ENCODE measurements at regions not wholly inside any gene's neighbourhood (a gene's known extent, or its start where the extent isn't known, plus 50 kb on each side); places are given as distances from the start of the nearest gene placed in this dataset.

DNA sequence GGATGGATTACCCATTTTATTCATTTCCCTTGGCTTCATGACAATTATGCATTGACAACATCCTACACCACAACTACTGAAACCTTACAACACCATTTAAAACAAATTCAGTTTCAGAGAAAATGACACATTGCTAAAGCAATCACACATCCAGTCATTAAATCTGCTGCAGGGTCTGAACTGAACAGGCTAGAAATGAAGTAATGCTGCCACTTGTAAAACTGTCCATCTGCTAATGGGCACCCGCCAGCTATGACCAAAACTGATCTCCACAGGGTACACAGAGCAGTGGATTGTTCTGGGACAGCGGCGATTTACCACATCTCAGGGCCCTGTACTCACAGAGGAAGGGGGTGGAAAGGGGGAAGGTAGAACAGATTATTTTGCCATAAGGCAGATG is 172.9 kb upstream of the FBXL4 start:
- H3K36me3 ChIP-seq (ENCODE audit: control insufficient read depth in 4 of 4, insufficient read depth in 4 of 4, low read length in 4 of 4) = no peaks in the 10 kb centered on the region
- H3K4me3 ChIP-seq = no peak overlapping the region
- WGBS, 2 donors = 93 to 94% methylated on average over 3 of the region's 3 CpGs
- no peaks in the 10 kb centered on the region for H3K4me1 ChIP-seq (ENCODE audit: control insufficient read depth in 5 of 5, insufficient read depth in 5 of 5, low read length in 5 of 5)
- no peak overlapping the region for H3K27ac ChIP-seq (ENCODE audit: low read depth in 1 of 2, low read length in 1 of 2)
- H3K9me3 ChIP-seq (ENCODE audit: control insufficient read depth in 4 of 4, insufficient read depth in 3 of 4, low read length in 3 of 4) = no peaks in the 10 kb centered on the region
- no peak overlapping the region for H3K9ac ChIP-seq (ENCODE audit: insufficient read depth in 1 of 2, low read length in 2 of 2)
- DNase-seq (no peak), ATAC-seq (ENCODE audit: insufficient read depth, low FRiP score) (no peak)
- TF ChIP-seq, protein P1, sequence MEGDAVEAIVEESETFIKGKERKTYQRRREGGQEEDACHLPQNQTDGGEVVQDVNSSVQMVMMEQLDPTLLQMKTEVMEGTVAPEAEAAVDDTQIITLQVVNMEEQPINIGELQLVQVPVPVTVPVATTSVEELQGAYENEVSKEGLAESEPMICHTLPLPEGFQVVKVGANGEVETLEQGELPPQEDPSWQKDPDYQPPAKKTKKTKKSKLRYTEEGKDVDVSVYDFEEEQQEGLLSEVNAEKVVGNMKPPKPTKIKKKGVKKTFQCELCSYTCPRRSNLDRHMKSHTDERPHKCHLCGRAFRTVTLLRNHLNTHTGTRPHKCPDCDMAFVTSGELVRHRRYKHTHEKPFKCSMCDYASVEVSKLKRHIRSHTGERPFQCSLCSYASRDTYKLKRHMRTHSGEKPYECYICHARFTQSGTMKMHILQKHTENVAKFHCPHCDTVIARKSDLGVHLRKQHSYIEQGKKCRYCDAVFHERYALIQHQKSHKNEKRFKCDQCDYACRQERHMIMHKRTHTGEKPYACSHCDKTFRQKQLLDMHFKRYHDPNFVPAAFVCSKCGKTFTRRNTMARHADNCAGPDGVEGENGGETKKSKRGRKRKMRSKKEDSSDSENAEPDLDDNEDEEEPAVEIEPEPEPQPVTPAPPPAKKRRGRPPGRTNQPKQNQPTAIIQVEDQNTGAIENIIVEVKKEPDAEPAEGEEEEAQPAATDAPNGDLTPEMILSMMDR (IDR thresholded peaks at IDR 0.05; ENCODE audit: control extremely low read depth, extremely low read depth) = no peak
- H3K27me3 ChIP-seq (ENCODE audit: control insufficient read depth in 3 of 3, insufficient read depth in 3 of 3, low read length in 2 of 3) = no peaks in the 10 kb centered on the region

DNA sequence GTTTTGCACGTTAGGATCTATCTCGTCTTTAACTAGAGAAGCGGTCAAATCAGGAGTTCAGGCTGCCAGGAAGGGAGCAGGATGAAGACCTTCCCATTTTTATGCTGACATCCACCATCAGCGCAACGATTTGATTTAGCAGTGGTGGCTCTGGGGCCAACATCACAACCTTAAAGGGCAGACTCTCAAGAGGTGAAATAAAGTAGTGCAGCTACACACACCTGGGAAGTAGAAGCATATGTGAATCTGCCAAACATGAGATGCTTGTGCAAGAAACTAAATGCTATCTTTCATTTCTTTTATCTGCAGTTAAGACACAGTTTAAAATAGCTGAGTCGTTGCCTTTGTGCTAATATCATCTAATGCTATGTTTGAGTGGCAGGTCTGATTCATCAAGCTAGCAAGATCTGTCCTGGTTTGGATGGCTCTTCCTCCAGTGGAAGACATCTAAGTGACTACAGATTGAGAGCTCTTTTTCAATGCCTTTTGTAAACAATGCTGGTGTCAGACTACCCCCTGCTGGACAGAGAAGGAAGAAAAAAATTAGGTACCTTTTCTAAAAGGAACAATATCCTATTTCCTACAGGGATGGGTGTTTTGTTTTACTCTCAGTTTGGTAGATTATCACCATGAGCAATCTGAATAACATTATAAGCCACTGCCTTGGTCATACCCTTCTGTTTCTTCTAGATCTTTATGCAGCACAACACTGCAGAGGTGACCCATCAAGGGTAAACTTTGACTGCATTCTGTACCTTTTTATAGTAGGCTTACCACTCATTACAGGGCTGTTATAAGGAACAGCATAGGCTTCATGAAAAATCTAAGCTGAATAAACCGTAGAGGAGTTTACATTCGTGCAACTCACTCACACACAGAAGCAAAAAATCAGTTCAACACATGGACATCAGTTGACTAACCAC is 171.6 kb upstream of the FBXL4 start:
- TF ChIP-seq, protein P1 (IDR thresholded peaks at IDR 0.05; ENCODE audit: control extremely low read depth, extremely low read depth) = peak; percentile 39
- H3K9ac ChIP-seq (ENCODE audit: insufficient read depth in 1 of 2, low read length in 2 of 2) = no peak overlapping the region
- H3K27ac ChIP-seq (ENCODE audit: low read depth in 1 of 2, low read length in 1 of 2) = no peak overlapping the region
- H3K4me1 ChIP-seq (ENCODE audit: control insufficient read depth in 5 of 5, insufficient read depth in 5 of 5, low read length in 5 of 5) = no peaks in the 10 kb centered on the region
- ATAC-seq (ENCODE audit: insufficient read depth, low FRiP score) (peak; percentile 71), DNase-seq (peak; percentile 21 to 68 (median 61))
- H3K9me3 ChIP-seq (ENCODE audit: control insufficient read depth in 4 of 4, insufficient read depth in 3 of 4, low read length in 3 of 4) = no peaks in the 10 kb centered on the region
- WGBS, 2 donors = 50 to 51% methylated on average over 8 of the region's 8 CpGs
- no peaks in the 10 kb centered on the region for H3K36me3 ChIP-seq (ENCODE audit: control insufficient read depth in 4 of 4, insufficient read depth in 4 of 4, low read length in 4 of 4)
- no peak overlapping the region for H3K4me3 ChIP-seq
- H3K27me3 ChIP-seq (ENCODE audit: control insufficient read depth in 3 of 3, insufficient read depth in 3 of 3, low read length in 2 of 3) = no peaks in the 10 kb centered on the region

DNA sequence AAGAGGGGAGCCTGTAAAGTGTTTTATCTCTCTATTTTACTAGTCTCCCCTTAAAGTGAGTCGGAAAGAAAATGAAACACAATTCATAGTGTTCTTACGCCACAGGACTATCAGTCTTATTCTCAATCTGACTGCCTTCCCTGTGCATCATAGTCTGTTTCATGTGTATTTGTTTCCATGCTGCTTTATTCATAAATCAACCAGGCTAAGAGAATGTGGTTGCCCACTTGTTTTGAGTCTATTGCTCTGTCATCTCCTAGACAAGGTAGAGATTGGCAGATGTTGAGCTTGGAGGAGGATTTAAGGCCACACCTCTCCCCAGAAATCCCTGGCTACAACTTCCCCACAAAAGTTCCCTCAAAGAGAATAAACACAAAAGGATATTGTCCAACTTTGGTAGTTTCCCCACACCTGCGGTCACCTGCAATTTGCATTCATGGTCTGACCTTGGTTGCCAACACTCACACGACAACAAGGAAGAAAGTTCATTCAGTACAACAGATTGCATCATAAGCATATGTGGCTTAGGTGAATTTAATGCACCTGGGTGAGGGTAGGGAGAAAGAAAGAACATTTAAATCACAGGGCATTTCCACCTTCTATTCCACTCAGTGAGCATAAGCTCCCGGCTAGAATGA is 167.1 kb upstream of the FBXL4 start:
- Histone ChIP-seq H3K27me3 (ENCODE audit: control insufficient read depth in 3 of 3, insufficient read depth in 3 of 3, low read length in 2 of 3) (peaks cover 0 to 2% (median 0%) of the 10 kb centered on the region in 3 donors), H3K4me1 (ENCODE audit: control insufficient read depth in 5 of 5, insufficient read depth in 5 of 5, low read length in 5 of 5) (no peaks in the 10 kb centered on the region), H3K9ac (ENCODE audit: insufficient read depth in 1 of 2, low read length in 2 of 2) (no peak overlapping the region), H3K9me3 (ENCODE audit: control insufficient read depth in 4 of 4, insufficient read depth in 3 of 4, low read length in 3 of 4) (no peaks in the 10 kb centered on the region), H3K27ac (ENCODE audit: low read depth in 1 of 2, low read length in 1 of 2) (no peak overlapping the region), H3K36me3 (ENCODE audit: control insufficient read depth in 4 of 4, insufficient read depth in 4 of 4, low read length in 4 of 4) (no peaks in the 10 kb centered on the region), H3K4me3 (no peak overlapping the region)
- 82 to 85% methylated on average over 5 of the region's 5 CpGs for WGBS, 2 donors
- DNase-seq (no peak), ATAC-seq (ENCODE audit: insufficient read depth, low FRiP score) (no peak)
- TF ChIP-seq, protein P1 (IDR thresholded peaks at IDR 0.05; ENCODE audit: control extremely low read depth, extremely low read depth) = no peak
